ENCODE measurements at regions not wholly inside any gene's neighbourhood (a gene's known extent, or its start where the extent isn't known, plus 50 kb on each side); places are given as distances from the start of the nearest gene placed in this dataset.

DNA sequence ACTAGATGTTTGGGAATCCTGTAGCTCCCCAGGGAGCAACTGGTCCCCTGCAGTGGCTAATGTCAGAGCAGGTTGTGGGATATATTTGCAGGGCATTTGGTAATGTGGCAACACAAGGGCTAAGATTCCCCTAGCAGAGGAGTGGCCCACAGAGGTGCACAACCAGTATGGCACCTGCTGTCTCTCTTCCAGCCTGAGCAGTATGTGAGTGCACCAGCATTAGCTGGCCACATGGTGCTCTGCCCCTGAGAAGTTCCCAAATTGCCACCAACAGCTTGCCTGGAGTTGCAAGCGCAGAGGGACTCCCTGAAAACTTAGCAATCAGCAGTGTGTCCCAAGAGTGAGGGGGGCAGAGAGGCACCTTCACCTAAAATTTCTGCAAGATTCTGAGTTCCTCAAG is 53.2 kb upstream of the SNCAIP start:
- H3K4me1 Mint-ChIP-seq = peaks cover 5 to 7% of the 10 kb centered on the region in 2 experiments; a peak in 3 of 4 replicates
- no peak overlapping the region for H3K4me3 Mint-ChIP-seq
- H3K4me1 ChIP-seq (ENCODE audit: insufficient read depth, low read length) = no peaks in the 10 kb centered on the region
- no peak overlapping the region for H3K18ac ChIP-seq (ENCODE audit: insufficient read length, low read depth, low read length)
- no peaks in the 10 kb centered on the region for H3K23me2 ChIP-seq (ENCODE audit: insufficient read length, low read depth, low read length, poor library complexity, severe bottlenecking)
- H2BK15ac ChIP-seq (ENCODE audit: low read depth, low read length) = no peak overlapping the region
- TF ChIP-seq, protein P1, sequence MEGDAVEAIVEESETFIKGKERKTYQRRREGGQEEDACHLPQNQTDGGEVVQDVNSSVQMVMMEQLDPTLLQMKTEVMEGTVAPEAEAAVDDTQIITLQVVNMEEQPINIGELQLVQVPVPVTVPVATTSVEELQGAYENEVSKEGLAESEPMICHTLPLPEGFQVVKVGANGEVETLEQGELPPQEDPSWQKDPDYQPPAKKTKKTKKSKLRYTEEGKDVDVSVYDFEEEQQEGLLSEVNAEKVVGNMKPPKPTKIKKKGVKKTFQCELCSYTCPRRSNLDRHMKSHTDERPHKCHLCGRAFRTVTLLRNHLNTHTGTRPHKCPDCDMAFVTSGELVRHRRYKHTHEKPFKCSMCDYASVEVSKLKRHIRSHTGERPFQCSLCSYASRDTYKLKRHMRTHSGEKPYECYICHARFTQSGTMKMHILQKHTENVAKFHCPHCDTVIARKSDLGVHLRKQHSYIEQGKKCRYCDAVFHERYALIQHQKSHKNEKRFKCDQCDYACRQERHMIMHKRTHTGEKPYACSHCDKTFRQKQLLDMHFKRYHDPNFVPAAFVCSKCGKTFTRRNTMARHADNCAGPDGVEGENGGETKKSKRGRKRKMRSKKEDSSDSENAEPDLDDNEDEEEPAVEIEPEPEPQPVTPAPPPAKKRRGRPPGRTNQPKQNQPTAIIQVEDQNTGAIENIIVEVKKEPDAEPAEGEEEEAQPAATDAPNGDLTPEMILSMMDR (conservative IDR thresholded peaks at IDR 0.05) = 0 out of 3 replicates have a peak, but pooled peaks have one; percentile 16
- no peak overlapping the region for H2AFZ ChIP-seq (ENCODE audit: low read length)
- no peaks in the 10 kb centered on the region for H3K79me2 ChIP-seq (ENCODE audit: insufficient read depth, low read length)
- no peaks in the 10 kb centered on the region for H3K27me3 ChIP-seq (ENCODE audit: insufficient read depth, low read length)
- H2BK12ac ChIP-seq (ENCODE audit: insufficient read length, low read depth, low read length) = no peak overlapping the region
- no peaks in the 10 kb centered on the region for H3K79me1 ChIP-seq (ENCODE audit: insufficient read depth, low read depth, low read length, poor library complexity, severe bottlenecking)
- peaks cover 27 to 30% of the 10 kb centered on the region in 2 experiments for H3K9me3 Mint-ChIP-seq
- no peak overlapping the region for H2BK120ac ChIP-seq (ENCODE audit: low read depth, low read length, poor library complexity, severe bottlenecking)
- H3K14ac ChIP-seq (ENCODE audit: insufficient read depth, low read length) = no peak overlapping the region
- H3K23ac ChIP-seq (ENCODE audit: insufficient read length, low read depth, low read length) = no peak overlapping the region
- no peak overlapping the region for H3K27ac ChIP-seq (ENCODE audit: insufficient read length, low read depth, low read length)
- H3K27me3 Mint-ChIP-seq (ENCODE audit: low read depth) = no peaks in the 10 kb centered on the region; the same call in 1 of the 2 replicates
- no peaks in the 10 kb centered on the region for H4K20me1 ChIP-seq (ENCODE audit: control insufficient read depth, insufficient read depth, insufficient read length)
- no peak overlapping the region for H2BK5ac ChIP-seq (ENCODE audit: insufficient read length, low read length)
- no peak overlapping the region for H3T11ph ChIP-seq (ENCODE audit: low read length)
- WGBS (ENCODE audit: extremely low coverage, insufficient read length, low lambda C conversion rate) = no CpG with 5 or more reads among the region's 1 CpG
- no peak overlapping the region for H4K8ac ChIP-seq (replicated peaks; ENCODE audit: insufficient read length, low read depth, low read length)
- H2BK20ac ChIP-seq (ENCODE audit: low read depth, low read length, poor library complexity, severe bottlenecking) = no peak overlapping the region
- H3K36me3 Mint-ChIP-seq (ENCODE audit: insufficient read depth in 1 of 3, low read depth in 3 of 3) = peaks cover 0 to 20% (median 8%) of the 10 kb centered on the region in 3 experiments; a peak in 6 of 7 replicates
- no peaks in the 10 kb centered on the region for H3K9me3 ChIP-seq (ENCODE audit: control insufficient read depth, low read depth, low read length)
- no peak overlapping the region for H3K4ac ChIP-seq (ENCODE audit: low read depth, low read length)
- H2AK5ac ChIP-seq (ENCODE audit: insufficient read length, low read length) = no peak overlapping the region
- no peak overlapping the region for H3K27ac Mint-ChIP-seq
- no peak overlapping the region for H3K4me2 ChIP-seq (ENCODE audit: insufficient read depth, insufficient read length, low read length)
- no peak overlapping the region for H4K5ac ChIP-seq (ENCODE audit: insufficient read length, low read depth, low read length)
- DNase-seq = no peak
- H4K91ac ChIP-seq (ENCODE audit: insufficient read length, low read depth, low read length) = no peak overlapping the region
- H3K9ac ChIP-seq (ENCODE audit: extremely low read depth, insufficient read length, low read length) = no peak overlapping the region
- H3K56ac ChIP-seq (ENCODE audit: insufficient read length, low read depth, low read length) = no peak overlapping the region

Measured in H9 (cell line).